ENCODE measurements at regions not wholly inside any gene's neighbourhood (a gene's known extent, or its start where the extent isn't known, plus 50 kb on each side); places are given as distances from the start of the nearest gene placed in this dataset.

DNA sequence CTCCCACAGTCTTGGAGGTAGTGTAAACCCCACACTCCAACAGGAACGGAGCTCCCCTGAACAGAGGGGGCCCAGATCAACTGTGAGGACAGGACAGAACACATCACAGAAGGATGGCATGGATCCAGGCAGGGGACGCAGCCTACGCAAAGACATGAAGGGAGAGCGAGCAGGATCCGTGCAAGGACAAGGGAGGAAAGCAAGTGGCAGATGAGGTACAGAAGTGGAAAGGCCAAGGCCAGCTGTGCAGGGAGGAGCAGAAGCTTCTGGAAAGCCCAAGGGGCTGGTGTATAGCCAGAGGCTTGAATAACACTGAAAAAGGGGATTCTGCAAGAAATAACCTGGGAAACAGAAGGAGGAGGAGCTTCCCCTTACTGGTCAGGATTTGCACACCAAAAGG is 81.2 kb downstream of the SIPA1L2 start:
- Mint-ChIP-seq H3K9me3 (no peaks in the 10 kb centered on the region), H3K4me3 (no peak overlapping the region), H3K4me1 (ENCODE audit: low read depth) (no peaks in the 10 kb centered on the region), H3K36me3 (ENCODE audit: low read depth) (no peaks in the 10 kb centered on the region), H3K27me3 (no peaks in the 10 kb centered on the region), H3K27ac (no peak overlapping the region)
- ChIA-PET POLR2A (no interaction called here), CTCF (no interaction called here)
- Histone ChIP-seq H3K4me3 (ENCODE audit: low read length) (no peak overlapping the region), H3K36me3 (ENCODE audit: insufficient read depth, low read length) (no peaks in the 10 kb centered on the region), H3K27ac (ENCODE audit: low read depth in 1 of 2, low read length in 2 of 2) (no peak overlapping the region), H3K27me3 (ENCODE audit: control insufficient read depth in 1 of 2, insufficient read depth in 2 of 2, low read length in 2 of 2) (peaks cover 0 to 4% of the 10 kb centered on the region in 2 experiments), H3K9me3 (ENCODE audit: control insufficient read depth in 1 of 2, insufficient read depth in 1 of 2, low read length in 2 of 2) (no peaks in the 10 kb centered on the region), H3K4me1 (ENCODE audit: insufficient read depth, low read length) (no peaks in the 10 kb centered on the region)
- TF ChIP-seq, protein P1, sequence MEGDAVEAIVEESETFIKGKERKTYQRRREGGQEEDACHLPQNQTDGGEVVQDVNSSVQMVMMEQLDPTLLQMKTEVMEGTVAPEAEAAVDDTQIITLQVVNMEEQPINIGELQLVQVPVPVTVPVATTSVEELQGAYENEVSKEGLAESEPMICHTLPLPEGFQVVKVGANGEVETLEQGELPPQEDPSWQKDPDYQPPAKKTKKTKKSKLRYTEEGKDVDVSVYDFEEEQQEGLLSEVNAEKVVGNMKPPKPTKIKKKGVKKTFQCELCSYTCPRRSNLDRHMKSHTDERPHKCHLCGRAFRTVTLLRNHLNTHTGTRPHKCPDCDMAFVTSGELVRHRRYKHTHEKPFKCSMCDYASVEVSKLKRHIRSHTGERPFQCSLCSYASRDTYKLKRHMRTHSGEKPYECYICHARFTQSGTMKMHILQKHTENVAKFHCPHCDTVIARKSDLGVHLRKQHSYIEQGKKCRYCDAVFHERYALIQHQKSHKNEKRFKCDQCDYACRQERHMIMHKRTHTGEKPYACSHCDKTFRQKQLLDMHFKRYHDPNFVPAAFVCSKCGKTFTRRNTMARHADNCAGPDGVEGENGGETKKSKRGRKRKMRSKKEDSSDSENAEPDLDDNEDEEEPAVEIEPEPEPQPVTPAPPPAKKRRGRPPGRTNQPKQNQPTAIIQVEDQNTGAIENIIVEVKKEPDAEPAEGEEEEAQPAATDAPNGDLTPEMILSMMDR (IDR thresholded peaks at IDR 0.05): no peak
- no peak for ATAC-seq (ENCODE audit: poor library complexity)
- intact Hi-C loops (cut with DNase I, micrococcal nuclease): no loop called here
- DNase-seq: no peak

DNA sequence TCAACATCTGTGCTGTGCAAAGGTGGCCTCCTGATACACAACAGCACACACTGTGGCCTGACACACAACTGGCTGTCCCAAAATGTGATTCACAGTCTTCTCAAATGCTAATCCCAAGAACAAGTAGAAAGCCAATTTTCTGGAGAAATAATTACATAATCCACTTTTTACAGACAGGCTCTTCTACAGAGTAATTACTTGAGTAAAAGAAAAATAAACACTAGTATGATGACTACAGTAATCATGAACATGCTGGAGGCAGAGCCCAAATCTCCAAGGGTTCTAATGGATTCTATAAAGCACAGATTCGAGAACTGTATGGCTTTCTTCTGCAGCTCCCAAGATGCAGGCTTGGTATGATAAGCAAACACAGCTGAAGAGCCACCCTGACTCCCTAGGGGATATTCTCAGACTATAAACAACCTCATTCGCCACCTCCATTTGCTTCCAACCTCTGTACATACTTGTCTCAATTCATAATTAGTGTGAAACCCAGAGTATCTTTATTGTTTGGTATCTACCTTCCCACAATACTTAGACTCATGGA is 81.9 kb downstream of the SIPA1L2 start:
- POLR2A ChIA-PET: no interaction called here
- no peaks in the 10 kb centered on the region for H3K36me3 ChIP-seq (ENCODE audit: insufficient read depth, low read length)
- H3K9me3 Mint-ChIP-seq: no peaks in the 10 kb centered on the region
- TF ChIP-seq, protein P1 (IDR thresholded peaks at IDR 0.05): no peak
- H3K4me1 Mint-ChIP-seq (ENCODE audit: low read depth): no peaks in the 10 kb centered on the region
- no peaks in the 10 kb centered on the region for H3K27me3 ChIP-seq (ENCODE audit: control insufficient read depth in 1 of 2, insufficient read depth in 2 of 2, low read length in 2 of 2)
- DNase-seq (no peak), ATAC-seq (ENCODE audit: poor library complexity) (no peak)
- H3K4me3 ChIP-seq (ENCODE audit: low read length): no peak overlapping the region
- H3K4me1 ChIP-seq (ENCODE audit: insufficient read depth, low read length): no peaks in the 10 kb centered on the region
- no peak overlapping the region for H3K4me3 Mint-ChIP-seq
- no peak overlapping the region for H3K27ac ChIP-seq (ENCODE audit: low read depth in 1 of 2, low read length in 2 of 2)
- H3K36me3 Mint-ChIP-seq (ENCODE audit: low read depth): no peaks in the 10 kb centered on the region
- H3K27ac Mint-ChIP-seq: no peak overlapping the region
- no peaks in the 10 kb centered on the region for H3K9me3 ChIP-seq (ENCODE audit: control insufficient read depth in 1 of 2, insufficient read depth in 1 of 2, low read length in 2 of 2)
- CTCF ChIA-PET: no interaction called here
- intact Hi-C loops (cut with DNase I, micrococcal nuclease): no loop called here
- no peaks in the 10 kb centered on the region for H3K27me3 Mint-ChIP-seq

DNA sequence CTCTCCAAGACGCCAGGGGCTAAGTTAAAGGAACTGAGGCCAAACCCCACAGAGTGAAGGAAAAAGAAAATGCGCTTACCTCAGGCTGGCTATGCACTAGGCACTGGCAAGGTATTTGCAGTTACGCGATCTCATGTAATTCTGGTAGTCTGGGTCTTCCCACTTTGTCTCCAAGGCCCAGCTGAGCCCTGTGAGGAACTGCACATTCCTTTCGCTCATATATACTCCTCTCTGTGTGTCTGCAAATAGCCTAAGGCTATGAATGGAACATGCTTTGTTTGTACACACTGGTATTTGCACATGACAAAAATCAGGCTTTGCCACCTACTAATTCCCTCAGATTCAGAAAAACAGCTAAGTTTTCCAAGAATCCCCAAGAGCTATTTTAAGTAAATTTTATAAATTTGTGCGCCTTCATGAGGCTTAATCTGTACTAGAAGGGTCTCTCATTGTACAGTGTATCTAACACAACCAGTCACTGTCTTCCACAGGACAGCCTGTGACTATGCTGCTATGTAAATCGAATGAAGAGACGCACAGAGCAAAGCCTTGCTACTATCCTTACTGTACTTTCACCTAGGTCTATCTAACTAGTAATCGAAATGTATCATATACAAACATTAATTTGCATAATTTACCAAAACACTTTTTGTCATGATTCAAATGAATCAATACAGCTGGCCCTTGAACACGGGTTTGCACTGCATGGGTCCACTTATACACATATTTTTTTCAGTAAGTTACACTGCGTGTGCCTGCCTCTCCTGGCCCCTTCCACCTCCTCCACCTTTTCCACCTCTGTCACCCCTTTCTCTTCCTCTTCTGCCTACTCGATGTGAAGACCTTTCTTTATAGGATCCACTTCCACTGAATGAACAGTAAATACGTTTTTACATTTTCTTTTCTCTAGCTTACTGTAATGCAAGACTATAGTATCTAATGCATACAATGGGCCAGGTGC is 87.0 kb downstream of the SIPA1L2 start:
- DNase-seq (no peak), ATAC-seq (ENCODE audit: poor library complexity) (no peak)
- Mint-ChIP-seq H3K27me3 (no peaks in the 10 kb centered on the region), H3K9me3 (no peaks in the 10 kb centered on the region), H3K4me1 (ENCODE audit: low read depth) (no peaks in the 10 kb centered on the region), H3K4me3 (no peak overlapping the region), H3K27ac (no peak overlapping the region), H3K36me3 (ENCODE audit: low read depth) (no peaks in the 10 kb centered on the region)
- H3K9me3 ChIP-seq (ENCODE audit: control insufficient read depth in 1 of 2, insufficient read depth in 1 of 2, low read length in 2 of 2): no peaks in the 10 kb centered on the region
- no peak overlapping the region for H3K4me3 ChIP-seq (ENCODE audit: low read length)
- no peaks in the 10 kb centered on the region for H3K36me3 ChIP-seq (ENCODE audit: insufficient read depth, low read length)
- no peaks in the 10 kb centered on the region for H3K27me3 ChIP-seq (ENCODE audit: control insufficient read depth in 1 of 2, insufficient read depth in 2 of 2, low read length in 2 of 2)
- H3K4me1 ChIP-seq (ENCODE audit: insufficient read depth, low read length): no peaks in the 10 kb centered on the region
- TF ChIP-seq, protein P1 (IDR thresholded peaks at IDR 0.05): no peak
- ChIA-PET CTCF (interaction anchor here (1.2 kb wide), 1 partner anchor 12 kb away, joined by 3 read pairs; no protein-coding TSS in a partner anchor), POLR2A (no interaction called here)
- no peak overlapping the region for H3K27ac ChIP-seq (ENCODE audit: low read depth in 1 of 2, low read length in 2 of 2)
- intact Hi-C loops (cut with DNase I, micrococcal nuclease): no loop called here
